Parathyroid adenoma (tissue), 2 donors: ENCODE measurements at regions not wholly inside any gene's neighbourhood (a gene's known extent, or its start where the extent isn't known, plus 50 kb on each side); places are given as distances from the start of the nearest gene placed in this dataset.

ENCODE experiments used
- H2AFZ ChIP-seq: fragments of 300-600 bp; sonication (generic); one replicate; pipeline ENCODE4 v1.7.0; 2017; ENCODE audit warnings: antibody characterized with exemption, mild to moderate bottlenecking
- H3K27ac ChIP-seq: fragments of 300-600 bp; sonication (generic); one replicate; pipeline ENCODE4 v1.7.0; 2017
- H3K27me3 ChIP-seq: fragments of 300-600 bp; sonication (generic); one replicate; pipeline ENCODE4 v1.7.0; 2017; ENCODE audit warnings: low read length; ENCODE audit not compliant: control insufficient read depth, insufficient read depth
- H3K36me3 ChIP-seq: fragments of 300-600 bp; sonication (generic); one replicate; pipeline ENCODE4 v1.7.0; 2017; ENCODE audit warnings: low read length; ENCODE audit not compliant: control insufficient read depth, insufficient read depth
- H3K4me1 ChIP-seq: fragments of 300-600 bp; sonication (generic); one replicate; pipeline ENCODE4 v1.7.0; 2017; ENCODE audit warnings: control low read depth
- H3K4me2 ChIP-seq: fragments of 300-600 bp; sonication (generic); one replicate; pipeline ENCODE4 v1.7.0; 2017; ENCODE audit warnings: low read length
- H3K4me3 ChIP-seq: fragments of 300-600 bp; sonication (generic); one replicate; pipeline ENCODE4 v1.7.0; 2017; ENCODE audit warnings: low read depth, low read length
- H3K79me2 ChIP-seq: fragments of 300-600 bp; sonication (generic); one replicate; pipeline ENCODE4 v1.7.0; 2017; ENCODE audit warnings: control low read depth
- H3K9ac ChIP-seq: fragments of 300-600 bp; sonication (generic); one replicate; pipeline ENCODE4 v1.7.0; 2017; ENCODE audit warnings: mild to moderate bottlenecking
- H3K9me3 ChIP-seq: fragments of 300-600 bp; sonication (generic); one replicate; pipeline ENCODE4 v1.7.0; 2017; ENCODE audit warnings: low read length; ENCODE audit not compliant: control insufficient read depth
- CTCF ChIP-seq: fragments of 300-600 bp; sonication (generic); IDR thresholded peaks from one replicate; pipeline ENCODE4 v1.7.0; 2017; ENCODE audit warnings: antibody characterized with exemption, mild to moderate bottlenecking
- donor health status: primary hyperparathyroidism.

- H3K9ac ChIP-seq: no peak overlapping the region
- H3K4me2 ChIP-seq: no peak overlapping the region
- no peak overlapping the region for H2AFZ ChIP-seq
- no peaks in the 10 kb centered on the region for H3K79me2 ChIP-seq
- H3K27me3 ChIP-seq: no peaks in the 10 kb centered on the region
- H3K9me3 ChIP-seq: no peaks in the 10 kb centered on the region
- no peak for TF ChIP-seq CTCF
- no peak overlapping the region for H3K4me3 ChIP-seq
- no peak overlapping the region for H3K27ac ChIP-seq
- no peaks in the 10 kb centered on the region for H3K4me1 ChIP-seq
- no peaks in the 10 kb centered on the region for H3K36me3 ChIP-seq
Measured at GRCh38 chr5:98557916-98558315, 215.5 kb upstream of the RGMB start.

GRCh38 chr5:98563885-98564653, 209.4 kb upstream of the RGMB start:
- H3K27me3 ChIP-seq: no peaks in the 10 kb centered on the region
- H2AFZ ChIP-seq: no peak overlapping the region
- H3K9me3 ChIP-seq: no peaks in the 10 kb centered on the region
- H3K79me2 ChIP-seq: no peaks in the 10 kb centered on the region
- no peak overlapping the region for H3K27ac ChIP-seq
- no peak overlapping the region for H3K9ac ChIP-seq
- no peaks in the 10 kb centered on the region for H3K4me1 ChIP-seq
- H3K4me3 ChIP-seq: no peak overlapping the region
- H3K4me2 ChIP-seq: no peak overlapping the region
- H3K36me3 ChIP-seq: no peaks in the 10 kb centered on the region
- TF ChIP-seq CTCF: no peak

GRCh38 chr5:98564836-98565235, 208.6 kb upstream of the RGMB start:
- no peak overlapping the region for H3K4me2 ChIP-seq
- H3K27ac ChIP-seq: no peak overlapping the region
- no peak overlapping the region for H3K4me3 ChIP-seq
- no peaks in the 10 kb centered on the region for H3K27me3 ChIP-seq
- no peak overlapping the region for H2AFZ ChIP-seq
- H3K9ac ChIP-seq: no peak overlapping the region
- H3K36me3 ChIP-seq: no peaks in the 10 kb centered on the region
- no peaks in the 10 kb centered on the region for H3K79me2 ChIP-seq
- no peak for TF ChIP-seq CTCF
- H3K9me3 ChIP-seq: no peaks in the 10 kb centered on the region
- H3K4me1 ChIP-seq: no peaks in the 10 kb centered on the region

GRCh38 chr5:98568336-98568735, 205.1 kb upstream of the RGMB start:
- H3K36me3 ChIP-seq: no peaks in the 10 kb centered on the region
- no peak overlapping the region for H3K4me2 ChIP-seq
- no peak overlapping the region for H3K4me3 ChIP-seq
- no peaks in the 10 kb centered on the region for H3K9me3 ChIP-seq
- H3K9ac ChIP-seq: no peak overlapping the region
- no peak overlapping the region for H2AFZ ChIP-seq
- no peaks in the 10 kb centered on the region for H3K4me1 ChIP-seq
- H3K27me3 ChIP-seq: no peaks in the 10 kb centered on the region
- H3K79me2 ChIP-seq: no peaks in the 10 kb centered on the region
- no peak for TF ChIP-seq CTCF
- H3K27ac ChIP-seq: no peak overlapping the region

GRCh38 chr5:98569288-98569687, 204.2 kb upstream of the RGMB start:
- Histone ChIP-seq H3K36me3 (no peaks in the 10 kb centered on the region), H3K4me2 (no peak overlapping the region), H3K79me2 (no peaks in the 10 kb centered on the region), H3K27me3 (no peaks in the 10 kb centered on the region), H3K9ac (no peak overlapping the region), H3K4me3 (no peak overlapping the region), H3K9me3 (no peaks in the 10 kb centered on the region), H3K27ac (no peak overlapping the region), H2AFZ (no peak overlapping the region), H3K4me1 (no peaks in the 10 kb centered on the region)
- no peak for TF ChIP-seq CTCF
